GM12874 (cell line): ENCODE measurements at regions not wholly inside any gene's neighbourhood (a gene's known extent, or its start where the extent isn't known, plus 50 kb on each side); places are given as distances from the start of the nearest gene placed in this dataset.

Source experiments
- TF ChIP-seq, protein P1 (sequence below): IDR thresholded peaks from 2 replicates; pipeline ENCODE4 v1.5.1; 2011; ENCODE audit warnings: low read depth, mild to moderate bottlenecking, control low read depth, low read length, moderate library complexity; ENCODE audit not compliant: insufficient read depth

DNA sequence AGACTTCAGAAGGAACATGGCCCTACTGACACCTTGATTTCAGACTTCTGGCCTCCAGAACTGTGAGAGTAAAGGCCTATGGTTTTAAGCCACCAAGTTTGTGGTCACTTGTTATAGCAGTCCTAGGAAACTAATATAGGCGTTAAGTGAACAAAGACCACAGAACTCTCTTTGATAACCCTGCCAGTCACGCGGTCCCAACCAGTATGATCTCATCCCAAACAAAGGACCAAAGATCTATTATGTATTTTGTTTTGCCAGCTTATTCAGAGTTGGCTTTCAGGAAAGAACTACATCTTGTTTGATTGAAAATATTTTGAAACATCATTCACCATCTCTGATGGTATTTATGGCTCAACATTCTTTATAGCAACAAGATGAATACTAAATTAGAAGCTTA lies 294.4 kb upstream of the SLCO3A1 start:
- TF ChIP-seq, protein P1, sequence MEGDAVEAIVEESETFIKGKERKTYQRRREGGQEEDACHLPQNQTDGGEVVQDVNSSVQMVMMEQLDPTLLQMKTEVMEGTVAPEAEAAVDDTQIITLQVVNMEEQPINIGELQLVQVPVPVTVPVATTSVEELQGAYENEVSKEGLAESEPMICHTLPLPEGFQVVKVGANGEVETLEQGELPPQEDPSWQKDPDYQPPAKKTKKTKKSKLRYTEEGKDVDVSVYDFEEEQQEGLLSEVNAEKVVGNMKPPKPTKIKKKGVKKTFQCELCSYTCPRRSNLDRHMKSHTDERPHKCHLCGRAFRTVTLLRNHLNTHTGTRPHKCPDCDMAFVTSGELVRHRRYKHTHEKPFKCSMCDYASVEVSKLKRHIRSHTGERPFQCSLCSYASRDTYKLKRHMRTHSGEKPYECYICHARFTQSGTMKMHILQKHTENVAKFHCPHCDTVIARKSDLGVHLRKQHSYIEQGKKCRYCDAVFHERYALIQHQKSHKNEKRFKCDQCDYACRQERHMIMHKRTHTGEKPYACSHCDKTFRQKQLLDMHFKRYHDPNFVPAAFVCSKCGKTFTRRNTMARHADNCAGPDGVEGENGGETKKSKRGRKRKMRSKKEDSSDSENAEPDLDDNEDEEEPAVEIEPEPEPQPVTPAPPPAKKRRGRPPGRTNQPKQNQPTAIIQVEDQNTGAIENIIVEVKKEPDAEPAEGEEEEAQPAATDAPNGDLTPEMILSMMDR, result no peak

DNA sequence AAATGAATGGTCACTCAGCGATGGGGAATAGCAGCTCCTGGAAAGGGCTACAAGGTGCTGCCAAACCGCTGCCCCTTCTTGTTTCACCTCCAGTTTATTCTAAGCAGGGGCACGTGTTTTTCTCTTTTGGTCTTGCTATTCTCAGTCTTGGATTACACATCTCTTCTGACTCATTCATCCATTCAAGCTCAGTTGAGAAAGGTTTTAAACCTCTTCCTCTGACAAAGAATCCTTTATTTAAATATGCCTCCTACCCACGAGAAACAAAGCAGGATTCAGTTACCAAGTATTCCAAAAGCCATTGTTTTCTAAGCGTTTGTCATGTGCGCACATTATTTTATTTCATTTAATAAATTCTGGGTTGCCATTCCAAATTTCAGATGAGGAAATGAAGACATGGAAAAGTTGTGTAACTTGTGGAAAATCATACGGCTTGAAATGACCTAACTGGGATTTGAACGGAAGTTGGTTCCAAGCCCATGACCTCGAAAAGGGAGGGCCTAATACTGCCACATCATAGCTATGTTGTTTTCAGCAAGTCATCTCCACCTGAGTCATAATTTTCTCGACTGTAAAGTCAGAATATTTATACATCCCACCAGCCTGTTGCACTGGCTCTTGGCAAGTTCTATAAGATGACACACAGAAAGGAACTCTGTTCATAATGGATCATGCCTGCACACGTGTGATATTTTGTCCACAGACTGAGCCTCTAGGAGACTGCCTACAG lies 292.0 kb upstream of the SLCO3A1 start:
- TF ChIP-seq, protein P1, result no peak

DNA sequence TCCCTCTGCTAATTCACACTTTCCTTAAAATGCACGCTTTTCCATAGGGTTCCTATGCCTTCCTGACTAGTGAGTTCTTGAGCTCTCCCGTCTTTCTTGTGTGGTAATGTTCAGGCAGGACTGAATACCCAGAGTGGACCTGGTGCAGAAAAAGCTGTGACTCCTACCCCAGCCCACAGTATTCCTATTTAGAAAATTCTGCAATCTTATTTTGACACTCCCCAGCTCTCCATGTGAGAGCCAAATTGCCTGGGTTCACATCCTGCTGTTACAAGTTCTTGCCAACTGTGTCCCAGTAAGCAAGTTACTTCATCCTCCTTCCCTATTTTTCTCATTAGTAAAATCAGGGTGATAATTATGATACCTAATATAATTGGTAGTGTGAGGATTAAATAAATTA lies 290.8 kb upstream of the SLCO3A1 start:
- TF ChIP-seq, protein P1, result no peak

DNA sequence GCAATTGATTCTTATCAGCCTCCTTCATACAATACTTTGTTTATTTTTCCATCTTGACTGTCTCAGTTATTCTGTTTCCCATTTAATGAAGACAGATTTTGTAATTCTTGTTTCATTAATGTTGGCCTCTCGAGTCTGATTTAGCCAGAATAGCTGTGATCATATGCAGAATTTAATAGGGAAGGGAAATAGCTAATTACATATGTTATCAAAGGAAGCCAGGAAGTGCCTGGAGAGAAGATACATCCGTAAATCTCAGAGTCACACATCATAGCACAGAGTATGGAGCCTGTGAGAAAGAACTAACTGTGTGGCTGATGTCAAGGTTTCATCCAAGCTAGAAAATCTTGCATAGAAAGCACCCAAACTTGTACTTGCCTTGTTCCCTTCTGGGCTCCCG lies 288.9 kb upstream of the SLCO3A1 start:
- TF ChIP-seq, protein P1, result no peak

DNA sequence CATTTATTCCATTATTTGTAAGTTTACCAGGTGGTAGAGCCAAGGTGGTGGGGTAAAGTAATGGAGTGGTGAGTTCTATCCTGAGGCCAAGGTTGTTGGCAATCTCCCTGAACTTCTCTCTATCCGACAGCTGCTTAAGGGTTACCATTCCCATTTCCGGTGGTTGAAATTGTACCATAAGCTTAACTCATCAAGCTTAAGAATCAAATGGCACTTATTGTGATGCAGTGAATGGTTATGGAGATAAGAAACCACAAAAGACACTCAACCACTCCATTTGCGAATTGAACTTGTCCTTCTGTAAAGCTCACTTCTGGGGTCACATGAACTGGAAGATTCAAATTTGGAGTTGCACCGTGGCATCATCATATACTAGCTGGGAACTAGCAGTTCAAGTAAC lies 287.4 kb upstream of the SLCO3A1 start:
- TF ChIP-seq, protein P1, result no peak

DNA sequence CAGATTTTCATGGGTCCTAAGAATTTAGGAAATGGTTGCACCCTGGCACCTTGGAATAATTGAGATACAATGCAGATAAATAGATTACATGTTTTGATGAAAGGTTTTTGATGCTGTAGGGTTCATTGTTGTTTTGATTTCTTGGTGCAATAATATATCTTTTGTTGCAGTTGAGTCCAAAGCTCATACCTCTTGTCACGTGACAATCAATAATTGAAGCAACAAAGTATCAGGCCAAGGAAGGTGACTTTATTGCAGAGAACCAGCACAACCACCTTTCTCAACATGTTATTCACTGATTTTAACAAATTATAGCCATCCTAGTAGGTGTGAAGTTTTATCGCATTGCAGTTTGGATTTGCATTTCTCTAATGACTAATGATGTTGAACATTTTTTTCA lies 285.5 kb upstream of the SLCO3A1 start:
- TF ChIP-seq, protein P1, result no peak

DNA sequence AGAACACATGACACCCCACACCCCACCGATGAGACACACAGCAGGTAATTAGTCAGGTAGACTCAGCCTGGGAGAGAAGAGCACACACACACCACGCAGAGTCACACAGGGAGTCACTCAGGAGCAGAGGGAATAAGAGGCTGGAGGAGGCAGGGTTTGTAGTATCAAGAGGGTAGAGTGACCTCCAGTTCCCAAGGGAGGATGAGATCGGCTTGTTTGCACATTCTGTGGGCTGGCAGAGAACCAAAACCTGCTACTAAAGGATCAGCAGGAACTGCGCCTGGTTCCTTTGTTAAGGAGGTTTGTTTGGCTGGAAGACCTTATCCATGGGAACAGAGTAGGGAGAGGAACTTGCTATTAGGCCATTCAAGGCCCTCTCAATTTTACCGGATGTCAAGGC lies 281.4 kb upstream of the SLCO3A1 start:
- TF ChIP-seq, protein P1, result no peak

DNA sequence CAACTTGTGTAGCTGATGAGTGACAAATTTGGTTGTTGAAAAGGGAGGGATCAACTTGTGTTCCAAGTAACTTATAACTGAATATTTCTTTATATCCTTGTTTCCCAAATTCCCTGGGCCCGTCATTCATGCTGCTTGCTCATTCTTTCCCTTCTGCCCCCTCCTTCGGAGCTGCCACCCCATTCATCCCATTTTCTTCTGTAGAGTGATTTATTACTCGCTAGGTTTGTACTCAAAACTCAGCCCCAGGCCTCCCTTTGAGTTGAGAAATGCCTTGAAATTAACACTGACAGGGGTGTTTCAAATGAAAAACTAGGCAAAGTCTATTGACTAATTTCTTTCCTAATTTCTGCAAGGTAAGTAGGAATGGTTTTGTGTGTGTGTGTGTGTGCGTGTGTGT lies 277.4 kb upstream of the SLCO3A1 start:
- TF ChIP-seq, protein P1, result no peak
